ENCODE measurements at regions not wholly inside any gene's neighbourhood (a gene's known extent, or its start where the extent isn't known, plus 50 kb on each side); places are given as distances from the start of the nearest gene placed in this dataset.
"Not testable (repeated sequence)": the region's sequence is repeated elsewhere in the genome, so short reads cannot be mapped to it uniquely, and the experiment has no call there.

DNA sequence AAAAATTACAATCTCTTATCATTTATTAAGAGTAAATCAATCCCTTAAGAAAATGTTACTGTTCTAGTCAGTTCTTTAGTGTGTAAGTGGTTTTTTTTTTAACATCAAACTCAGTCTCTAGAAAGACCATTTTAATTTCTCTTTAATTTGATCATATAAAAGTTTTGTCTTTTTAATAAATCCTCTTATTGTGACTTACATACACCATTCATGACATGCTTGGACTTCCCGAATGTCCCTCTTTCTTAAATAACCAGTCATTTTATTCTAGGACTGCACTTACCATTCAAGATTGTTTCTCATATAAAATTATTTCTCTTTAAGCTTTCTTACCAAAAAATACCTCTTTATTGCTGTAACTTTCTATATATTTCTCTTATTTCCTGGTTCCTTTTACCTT, 60.8 kb upstream of the EVL start:
- Histone ChIP-seq H3K9me3 (ENCODE audit: control insufficient read depth, low read depth, low read length) (peaks cover 2% of the 10 kb centered on the region), H3K27me3 (ENCODE audit: control insufficient read depth, extremely low read depth, insufficient read depth, low read length) (no peaks in the 10 kb centered on the region), H3K9ac (ENCODE audit: control insufficient read depth, extremely low read depth, insufficient read depth, low read length) (no peak overlapping the region), H3K4me1 (ENCODE audit: control insufficient read depth, extremely low read depth, insufficient read depth, low read length) (no peaks in the 10 kb centered on the region), H3K27ac (ENCODE audit: control insufficient read depth, insufficient read depth, low read length) (no peak overlapping the region), H3K9me1 (ENCODE audit: control insufficient read depth, extremely low read depth, insufficient read depth, low read length) (no peaks in the 10 kb centered on the region), H3K79me2 (ENCODE audit: control insufficient read depth, insufficient read depth, low read length) (no peaks in the 10 kb centered on the region), H3K4me2 (ENCODE audit: control insufficient read depth, extremely low read depth, insufficient read depth, low read depth, low read length) (no peak overlapping the region), H3K4me3 (ENCODE audit: control insufficient read depth in 2 of 3, extremely low read depth in 1 of 3, insufficient read depth in 2 of 3, low read depth in 1 of 3, low read length in 3 of 3) (no peak overlapping the region), H4K20me1 (ENCODE audit: control insufficient read depth, extremely low read depth, insufficient read depth, low read length) (no peaks in the 10 kb centered on the region), H2AFZ (ENCODE audit: control insufficient read depth, low read length) (no peak overlapping the region), H3K36me3 (ENCODE audit: control insufficient read depth in 2 of 2, extremely low read depth in 1 of 2, insufficient read depth in 2 of 2, low read length in 2 of 2) (no peaks in the 10 kb centered on the region)
- FAIRE-seq (no peak), DNase-seq (ENCODE audit: low read depth, low spot score) (no peak)
- dilution Hi-C loops (cut with MboI; ENCODE audit: extremely low pct_ligation_motif_present, low sequenced_read_pairs) = no loop called here
- TF ChIP-seq, protein P1, sequence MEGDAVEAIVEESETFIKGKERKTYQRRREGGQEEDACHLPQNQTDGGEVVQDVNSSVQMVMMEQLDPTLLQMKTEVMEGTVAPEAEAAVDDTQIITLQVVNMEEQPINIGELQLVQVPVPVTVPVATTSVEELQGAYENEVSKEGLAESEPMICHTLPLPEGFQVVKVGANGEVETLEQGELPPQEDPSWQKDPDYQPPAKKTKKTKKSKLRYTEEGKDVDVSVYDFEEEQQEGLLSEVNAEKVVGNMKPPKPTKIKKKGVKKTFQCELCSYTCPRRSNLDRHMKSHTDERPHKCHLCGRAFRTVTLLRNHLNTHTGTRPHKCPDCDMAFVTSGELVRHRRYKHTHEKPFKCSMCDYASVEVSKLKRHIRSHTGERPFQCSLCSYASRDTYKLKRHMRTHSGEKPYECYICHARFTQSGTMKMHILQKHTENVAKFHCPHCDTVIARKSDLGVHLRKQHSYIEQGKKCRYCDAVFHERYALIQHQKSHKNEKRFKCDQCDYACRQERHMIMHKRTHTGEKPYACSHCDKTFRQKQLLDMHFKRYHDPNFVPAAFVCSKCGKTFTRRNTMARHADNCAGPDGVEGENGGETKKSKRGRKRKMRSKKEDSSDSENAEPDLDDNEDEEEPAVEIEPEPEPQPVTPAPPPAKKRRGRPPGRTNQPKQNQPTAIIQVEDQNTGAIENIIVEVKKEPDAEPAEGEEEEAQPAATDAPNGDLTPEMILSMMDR (optimal IDR thresholded peaks at IDR 0.05 in 1 of 3, IDR thresholded peaks at IDR 0.05 in 1 of 3, conservative IDR thresholded peaks at IDR 0.05 in 1 of 3; ENCODE audit: extremely low read depth in 1 of 3, insufficient read depth in 2 of 3, low read length in 3 of 3) = no peak
- no peak for TF ChIP-seq EZH2 (IDR thresholded peaks at IDR 0.05; ENCODE audit: low read length)

DNA sequence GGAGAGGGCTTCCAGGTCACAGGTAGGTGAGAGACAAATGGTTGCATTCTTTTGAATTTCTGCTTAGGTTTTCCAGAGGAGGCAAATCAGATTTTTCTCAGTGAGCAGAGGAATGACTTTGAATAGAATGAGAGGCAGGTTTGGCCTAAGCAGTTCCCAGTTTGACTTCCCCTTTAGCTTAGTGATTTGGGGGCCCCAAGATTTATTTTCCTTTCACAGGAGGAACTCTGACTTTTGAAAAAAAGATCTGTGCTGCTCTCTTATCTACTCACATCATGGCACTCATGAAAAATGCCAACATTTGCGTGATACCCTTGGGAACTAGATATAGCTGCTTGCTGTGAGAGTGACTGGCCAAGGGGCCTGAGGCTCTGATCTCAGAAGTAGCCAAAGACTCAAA, 58.0 kb upstream of the EVL start:
- Histone ChIP-seq H2AFZ (ENCODE audit: control insufficient read depth, low read length) (no peak overlapping the region), H3K27me3 (ENCODE audit: control insufficient read depth, extremely low read depth, insufficient read depth, low read length) (no peaks in the 10 kb centered on the region), H3K4me1 (ENCODE audit: control insufficient read depth, extremely low read depth, insufficient read depth, low read length) (no peaks in the 10 kb centered on the region), H3K27ac (ENCODE audit: control insufficient read depth, insufficient read depth, low read length) (no peak overlapping the region), H3K9me3 (ENCODE audit: control insufficient read depth, low read depth, low read length) (peaks cover 2% of the 10 kb centered on the region), H3K79me2 (ENCODE audit: control insufficient read depth, insufficient read depth, low read length) (no peaks in the 10 kb centered on the region), H4K20me1 (ENCODE audit: control insufficient read depth, extremely low read depth, insufficient read depth, low read length) (no peaks in the 10 kb centered on the region), H3K4me2 (ENCODE audit: control insufficient read depth, extremely low read depth, insufficient read depth, low read depth, low read length) (no peak overlapping the region), H3K36me3 (ENCODE audit: control insufficient read depth in 2 of 2, extremely low read depth in 1 of 2, insufficient read depth in 2 of 2, low read length in 2 of 2) (no peaks in the 10 kb centered on the region), H3K9me1 (ENCODE audit: control insufficient read depth, extremely low read depth, insufficient read depth, low read length) (no peaks in the 10 kb centered on the region), H3K9ac (ENCODE audit: control insufficient read depth, extremely low read depth, insufficient read depth, low read length) (no peak overlapping the region), H3K4me3 (ENCODE audit: control insufficient read depth in 2 of 3, extremely low read depth in 1 of 3, insufficient read depth in 2 of 3, low read depth in 1 of 3, low read length in 3 of 3) (no peak overlapping the region)
- TF ChIP-seq EZH2 (IDR thresholded peaks at IDR 0.05; ENCODE audit: low read length) = no peak
- TF ChIP-seq, protein P1 (optimal IDR thresholded peaks at IDR 0.05 in 1 of 3, IDR thresholded peaks at IDR 0.05 in 1 of 3, conservative IDR thresholded peaks at IDR 0.05 in 1 of 3; ENCODE audit: extremely low read depth in 1 of 3, insufficient read depth in 2 of 3, low read length in 3 of 3) = no peak
- DNase-seq (ENCODE audit: low read depth, low spot score) = no peak
- FAIRE-seq = no peak
- dilution Hi-C loops (cut with MboI; ENCODE audit: extremely low pct_ligation_motif_present, low sequenced_read_pairs) = no loop called here

DNA sequence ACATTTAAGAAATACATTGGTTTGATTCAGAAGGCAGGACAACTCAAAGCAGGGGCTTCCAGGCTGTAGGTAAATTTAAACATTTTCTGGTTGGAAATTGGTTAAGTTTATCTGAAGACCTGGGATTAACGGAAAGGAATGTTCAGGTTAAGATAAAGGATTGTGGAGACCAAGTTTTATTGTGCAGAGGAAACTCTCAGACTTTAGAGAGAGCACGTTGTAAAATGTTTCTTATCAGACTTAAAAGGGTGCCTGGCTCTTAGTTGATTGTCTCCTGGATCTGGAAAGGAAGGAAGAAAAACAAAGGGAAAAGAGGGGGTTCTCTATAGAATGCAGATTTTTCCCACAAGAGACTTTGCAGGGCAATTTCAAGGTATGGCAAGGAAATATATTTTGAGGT, 55.4 kb upstream of the EVL start:
- H3K9me3 ChIP-seq (ENCODE audit: control insufficient read depth, low read depth, low read length); H3K4me3 ChIP-seq (ENCODE audit: control insufficient read depth in 2 of 3, extremely low read depth in 1 of 3, insufficient read depth in 2 of 3, low read depth in 1 of 3, low read length in 3 of 3); H3K79me2 ChIP-seq (ENCODE audit: control insufficient read depth, insufficient read depth, low read length); H3K9ac ChIP-seq (ENCODE audit: control insufficient read depth, extremely low read depth, insufficient read depth, low read length); dilution Hi-C loops (cut with MboI; ENCODE audit: extremely low pct_ligation_motif_present, low sequenced_read_pairs); DNase-seq (ENCODE audit: low read depth, low spot score); H3K4me1 ChIP-seq (ENCODE audit: control insufficient read depth, extremely low read depth, insufficient read depth, low read length); H3K9me1 ChIP-seq (ENCODE audit: control insufficient read depth, extremely low read depth, insufficient read depth, low read length); H4K20me1 ChIP-seq (ENCODE audit: control insufficient read depth, extremely low read depth, insufficient read depth, low read length); H2AFZ ChIP-seq (ENCODE audit: control insufficient read depth, low read length); H3K27ac ChIP-seq (ENCODE audit: control insufficient read depth, insufficient read depth, low read length); H3K36me3 ChIP-seq (ENCODE audit: control insufficient read depth in 2 of 2, extremely low read depth in 1 of 2, insufficient read depth in 2 of 2, low read length in 2 of 2); H3K4me2 ChIP-seq (ENCODE audit: control insufficient read depth, extremely low read depth, insufficient read depth, low read depth, low read length); H3K27me3 ChIP-seq (ENCODE audit: control insufficient read depth, extremely low read depth, insufficient read depth, low read length); FAIRE-seq: not testable (repeated sequence)
